ENCODE measurements at regions not wholly inside any gene's neighbourhood (a gene's known extent, or its start where the extent isn't known, plus 50 kb on each side); places are given as distances from the start of the nearest gene placed in this dataset.
"Not testable (repeated sequence)": the region's sequence is repeated elsewhere in the genome, so short reads cannot be mapped to it uniquely, and the experiment has no call there.

DNA sequence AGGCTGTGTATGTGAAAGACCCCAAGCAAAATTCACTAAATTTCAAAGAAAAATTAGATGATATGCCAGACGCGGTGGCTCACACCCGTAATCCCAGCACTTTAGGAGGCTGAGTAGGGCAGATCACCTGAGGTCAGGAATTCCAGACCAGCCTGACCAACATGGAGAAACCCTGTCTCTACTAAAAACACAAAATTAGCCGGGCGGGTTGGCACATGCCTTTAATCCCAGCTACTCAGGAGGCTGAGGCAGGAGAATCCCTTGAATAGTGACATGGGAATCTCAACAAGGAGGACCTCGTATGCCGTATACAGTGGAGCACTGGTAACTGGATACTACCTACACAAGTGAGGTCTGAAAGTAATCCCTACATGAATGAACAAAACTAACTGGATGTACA is 92.7 kb upstream of the JARID2 start:
- Histone ChIP-seq H3K36me3 (replicated peaks) (no peaks in the 10 kb centered on the region), H3K27ac (no peak overlapping the region), H3K27me3 (replicated peaks) (no peaks in the 10 kb centered on the region), H3K4me3 (ENCODE audit: low read depth, low read length) (no peak overlapping the region)
- TF ChIP-seq CTCF (IDR thresholded peaks at IDR 0.05; ENCODE audit: low read depth, low read length, missing control alignments), result no peak
- no peak for DNase-seq
- in situ Hi-C loops (cut with HindIII; ENCODE audit: low pct_ligation_motif_present, low sequenced_read_pairs), result no loop called here

GRCh38 chr6:15157479-15157878 is 88.4 kb upstream of the JARID2 start:
- Histone ChIP-seq H3K4me3 (ENCODE audit: low read depth, low read length) (no peak overlapping the region), H3K27ac (no peak overlapping the region), H3K27me3 (replicated peaks) (no peaks in the 10 kb centered on the region), H3K36me3 (replicated peaks) (no peaks in the 10 kb centered on the region)
- in situ Hi-C loops (cut with HindIII; ENCODE audit: low pct_ligation_motif_present, low sequenced_read_pairs), result no loop called here
- no peak for DNase-seq
- TF ChIP-seq CTCF (IDR thresholded peaks at IDR 0.05; ENCODE audit: low read depth, low read length, missing control alignments), result no peak

DNA sequence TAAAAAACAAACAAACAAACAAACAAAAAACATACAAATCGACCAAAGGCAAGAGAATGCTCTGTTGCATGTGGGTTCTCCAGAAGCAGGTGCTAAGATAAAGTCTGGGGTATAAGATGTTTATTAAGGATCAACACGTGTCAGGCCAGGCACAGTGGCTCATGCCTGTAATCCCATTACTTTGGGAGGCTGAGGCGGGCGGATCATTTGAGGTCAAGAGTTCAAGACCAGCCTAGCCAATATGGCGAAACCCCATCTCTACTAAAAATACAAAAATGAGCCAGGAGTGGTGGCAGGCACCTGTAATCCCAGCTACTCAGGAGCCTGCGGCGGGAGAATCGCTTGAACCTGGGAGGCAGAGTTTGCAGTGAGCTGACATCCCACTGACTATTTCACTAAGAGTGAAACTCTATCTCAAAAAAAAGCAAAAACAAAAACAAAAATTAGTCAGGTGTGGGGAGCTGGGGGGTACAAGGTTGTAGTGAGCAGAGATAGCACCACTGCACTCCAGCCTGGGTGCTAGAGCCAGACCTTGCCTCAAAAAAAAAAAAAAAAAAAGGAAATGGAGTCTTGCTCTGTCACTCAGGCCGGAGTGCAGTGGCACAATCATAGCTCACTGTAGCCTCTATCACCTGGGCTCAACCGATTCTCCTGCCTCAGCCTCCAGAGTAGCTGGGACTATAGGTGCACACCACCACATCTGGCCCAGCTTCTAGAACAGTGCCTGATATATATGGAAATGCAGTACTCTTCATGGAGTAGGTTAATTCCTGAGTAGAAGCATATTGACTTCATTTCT is 86.8 kb upstream of the JARID2 start:
- no peaks in the 10 kb centered on the region for H3K27me3 ChIP-seq (replicated peaks)
- in situ Hi-C loops (cut with HindIII; ENCODE audit: low pct_ligation_motif_present, low sequenced_read_pairs), result no loop called here
- no peak overlapping the region for H3K4me3 ChIP-seq (ENCODE audit: low read depth, low read length)
- no peak overlapping the region for H3K27ac ChIP-seq
- DNase-seq, result no peak
- H3K36me3 ChIP-seq (replicated peaks), result no peaks in the 10 kb centered on the region
- TF ChIP-seq CTCF (IDR thresholded peaks at IDR 0.05; ENCODE audit: low read depth, low read length, missing control alignments), result no peak

- H3K27ac ChIP-seq, result no peak overlapping the region
- no peaks in the 10 kb centered on the region for H3K27me3 ChIP-seq (replicated peaks)
- DNase-seq, result no peak
- H3K4me3 ChIP-seq (ENCODE audit: low read depth, low read length), result no peak overlapping the region
- no peaks in the 10 kb centered on the region for H3K36me3 ChIP-seq (replicated peaks)
- in situ Hi-C loops (cut with HindIII; ENCODE audit: low pct_ligation_motif_present, low sequenced_read_pairs), result no loop called here
- TF ChIP-seq CTCF (IDR thresholded peaks at IDR 0.05; ENCODE audit: low read depth, low read length, missing control alignments), result no peak
Observed at GRCh38 chr6:15160812-15161211, 85.1 kb upstream of the JARID2 start.

DNA sequence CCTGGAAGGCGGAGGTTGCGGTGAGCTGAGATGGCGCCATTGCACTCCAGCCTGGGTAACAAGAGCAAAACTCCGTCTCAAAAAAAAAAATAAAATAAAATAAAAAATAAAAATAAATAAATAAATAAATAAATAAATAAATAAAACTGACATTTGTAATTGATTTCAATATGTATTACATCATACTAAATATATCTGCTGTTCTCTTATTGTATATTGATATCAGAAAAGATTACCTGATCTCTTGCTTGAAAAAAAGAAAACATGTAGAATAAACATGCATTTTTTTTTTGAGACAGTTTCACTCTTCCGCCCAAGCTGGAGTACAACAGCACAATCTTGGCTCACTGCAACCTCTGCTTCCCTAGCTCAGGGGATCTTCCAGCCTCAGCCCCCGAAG is 81.0 kb upstream of the JARID2 start:
- H3K27ac ChIP-seq; DNase-seq; H3K27me3 ChIP-seq (replicated peaks); H3K36me3 ChIP-seq (replicated peaks); H3K4me3 ChIP-seq (ENCODE audit: low read depth, low read length); in situ Hi-C loops (cut with HindIII; ENCODE audit: low pct_ligation_motif_present, low sequenced_read_pairs): not testable (repeated sequence)

DNA sequence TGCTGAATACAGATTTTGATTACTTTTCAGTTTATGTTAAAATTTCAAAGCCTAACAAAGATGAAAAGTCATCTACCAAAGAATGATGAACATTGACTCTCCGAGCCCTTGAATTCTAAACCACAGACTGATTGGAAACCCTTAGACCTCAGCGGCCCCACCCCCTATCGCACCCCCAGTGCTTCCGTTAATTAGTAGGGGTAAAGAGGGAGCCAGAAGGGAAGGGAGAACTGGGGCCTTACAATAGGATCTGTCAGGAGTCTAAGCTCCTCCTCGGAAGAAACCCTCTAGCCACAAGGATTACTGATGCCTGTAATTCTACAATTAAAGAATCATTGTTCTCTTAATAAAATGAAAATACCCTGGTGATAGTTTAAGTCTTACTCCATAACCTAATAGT is 79.7 kb upstream of the JARID2 start:
- Histone ChIP-seq H3K27me3 (replicated peaks) (no peaks in the 10 kb centered on the region), H3K36me3 (replicated peaks) (no peaks in the 10 kb centered on the region), H3K4me3 (ENCODE audit: low read depth, low read length) (no peak overlapping the region), H3K27ac (no peak overlapping the region)
- no peak for DNase-seq
- in situ Hi-C loops (cut with HindIII; ENCODE audit: low pct_ligation_motif_present, low sequenced_read_pairs), result no loop called here
- TF ChIP-seq CTCF (IDR thresholded peaks at IDR 0.05; ENCODE audit: low read depth, low read length, missing control alignments), result no peak
